Stimulated activated CD4-positive, alpha-beta T cell treated with anti-CD3 and anti-CD28 coated beads, Interleukin-2, amount 100 ng/mL, for 48 hours (primary cell): ENCODE measurements at regions not wholly inside any gene's neighbourhood (a gene's known extent, or its start where the extent isn't known, plus 50 kb on each side); places are given as distances from the start of the nearest gene placed in this dataset.
"Not testable (repeated sequence)": the region's sequence is repeated elsewhere in the genome, so short reads cannot be mapped to it uniquely, and the experiment has no call there.

Source experiments
- DNase-seq, 2 donors: peaks; one replicate each; pipeline ENCODE4 v3.0.0-alpha.2; 2020

DNA sequence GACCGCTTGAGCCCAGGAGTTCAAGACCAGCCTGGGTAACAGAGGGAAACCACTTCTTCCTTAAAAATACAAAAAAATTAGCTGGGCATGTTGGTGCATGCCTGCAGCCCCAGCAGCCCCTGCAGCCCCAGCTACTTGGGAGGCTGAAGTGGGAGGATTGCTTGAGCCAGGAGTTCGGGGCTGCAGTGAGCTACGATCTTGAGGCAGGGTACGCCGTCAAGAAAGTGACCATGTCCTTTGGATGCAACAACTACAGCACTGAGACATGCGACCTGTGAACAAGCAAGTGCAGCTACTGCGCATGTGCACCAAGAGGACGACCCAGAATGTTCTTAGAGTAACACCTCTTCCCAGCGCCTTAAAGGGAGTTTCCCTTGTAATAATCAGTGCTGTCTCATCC is 66.6 kb upstream of the ZNF479 start:
- no peak for DNase-seq

DNA sequence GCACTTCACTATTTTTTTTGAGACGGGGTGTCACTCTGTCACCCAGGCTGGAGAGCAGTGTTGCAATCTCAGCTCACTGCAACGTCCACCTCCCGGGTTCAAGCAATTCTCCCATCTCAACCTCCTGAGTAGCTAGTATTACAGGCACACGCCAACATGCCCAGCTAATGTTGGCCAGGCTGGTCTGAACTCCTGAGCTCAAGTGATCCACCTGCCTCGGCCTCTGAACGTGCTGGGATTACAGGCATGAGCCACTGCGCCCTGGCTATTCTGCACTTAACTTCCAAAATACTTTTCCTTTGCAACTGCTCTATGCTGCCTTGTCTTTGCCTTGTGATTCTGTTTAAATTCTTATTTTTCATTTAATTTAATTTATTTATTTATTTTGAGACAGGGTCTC is 67.0 kb upstream of the ZNF479 start:
- no peak for DNase-seq

DNA sequence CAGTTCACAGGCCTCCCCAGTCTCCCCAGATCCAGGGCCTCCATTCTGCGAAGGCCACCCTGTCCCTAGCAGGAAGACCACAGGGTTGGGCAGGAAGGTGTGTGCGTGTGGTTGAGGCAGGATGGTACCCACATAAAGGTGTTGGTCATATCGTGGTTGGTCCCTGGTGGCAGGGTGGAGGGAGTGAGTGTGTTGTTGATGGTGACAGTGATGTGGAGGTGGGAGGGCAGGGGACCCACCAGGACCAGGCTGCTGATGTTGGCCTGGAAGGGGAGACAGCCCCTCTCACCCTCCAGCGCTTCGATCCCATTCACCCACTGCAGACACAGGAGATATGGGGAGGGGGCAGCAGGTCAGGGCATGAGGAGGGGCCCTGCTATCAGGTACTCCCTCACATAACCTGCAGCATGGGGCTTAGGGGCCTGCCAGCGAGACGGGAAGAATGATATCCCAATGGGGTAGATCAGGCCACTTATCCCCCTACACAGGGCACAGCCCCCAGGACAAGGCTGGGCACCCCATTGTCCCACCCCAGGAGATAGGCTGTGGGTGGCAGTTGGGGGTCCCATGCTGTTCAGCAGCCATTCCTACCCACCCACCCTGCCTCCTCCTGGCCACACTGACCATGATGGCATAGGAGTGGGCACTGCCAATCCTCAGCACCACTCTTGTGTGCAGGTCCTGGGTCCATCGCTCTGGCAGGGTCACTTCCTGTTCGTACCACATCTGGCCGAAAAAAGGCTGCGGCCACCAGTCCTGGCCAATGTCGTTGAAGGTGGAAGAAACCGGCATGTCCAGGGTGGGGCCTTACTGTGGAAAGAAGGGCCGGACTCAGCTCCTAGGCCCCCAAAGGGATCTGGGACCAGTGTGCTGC is 69.0 kb upstream of the ZNF479 start:
- no peak for DNase-seq

DNA sequence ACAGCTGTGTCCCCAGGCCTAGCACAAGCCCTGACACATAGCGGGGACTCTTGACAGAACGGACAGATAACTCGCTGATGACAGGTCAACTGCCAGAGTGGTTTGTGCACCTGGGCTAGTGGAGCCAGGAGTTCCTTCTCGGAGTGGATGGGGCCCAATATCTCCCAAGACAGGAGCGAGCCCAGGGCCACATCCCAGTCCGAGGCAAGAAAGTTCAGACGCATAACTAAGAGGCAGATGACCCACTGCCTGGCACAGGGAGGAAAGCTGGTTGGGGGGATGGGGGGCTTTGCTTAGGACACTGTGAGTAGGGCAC is 69.6 kb upstream of the ZNF479 start:
- DNase-seq, result no peak

DNA sequence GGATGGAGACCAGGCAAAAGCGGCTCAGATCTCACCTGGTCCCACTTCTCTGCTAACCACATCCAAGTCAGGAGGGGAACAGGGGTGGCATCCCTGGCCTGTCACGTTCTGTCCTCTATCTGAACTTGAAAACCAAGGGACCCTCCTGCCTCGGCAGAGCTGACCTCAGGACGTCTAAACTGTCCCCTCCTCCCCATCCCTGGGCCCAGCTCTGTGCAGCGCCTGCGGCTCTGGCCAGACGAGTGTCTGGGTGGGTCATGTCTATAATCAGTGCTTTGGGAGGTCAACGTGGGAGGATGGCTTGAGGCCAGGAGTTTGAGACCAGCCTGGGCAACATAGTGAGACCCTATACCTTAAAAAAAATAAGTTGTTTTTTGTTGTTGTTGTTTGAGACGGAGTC is 70.0 kb upstream of the ZNF479 start:
- DNase-seq, result no peak

DNA sequence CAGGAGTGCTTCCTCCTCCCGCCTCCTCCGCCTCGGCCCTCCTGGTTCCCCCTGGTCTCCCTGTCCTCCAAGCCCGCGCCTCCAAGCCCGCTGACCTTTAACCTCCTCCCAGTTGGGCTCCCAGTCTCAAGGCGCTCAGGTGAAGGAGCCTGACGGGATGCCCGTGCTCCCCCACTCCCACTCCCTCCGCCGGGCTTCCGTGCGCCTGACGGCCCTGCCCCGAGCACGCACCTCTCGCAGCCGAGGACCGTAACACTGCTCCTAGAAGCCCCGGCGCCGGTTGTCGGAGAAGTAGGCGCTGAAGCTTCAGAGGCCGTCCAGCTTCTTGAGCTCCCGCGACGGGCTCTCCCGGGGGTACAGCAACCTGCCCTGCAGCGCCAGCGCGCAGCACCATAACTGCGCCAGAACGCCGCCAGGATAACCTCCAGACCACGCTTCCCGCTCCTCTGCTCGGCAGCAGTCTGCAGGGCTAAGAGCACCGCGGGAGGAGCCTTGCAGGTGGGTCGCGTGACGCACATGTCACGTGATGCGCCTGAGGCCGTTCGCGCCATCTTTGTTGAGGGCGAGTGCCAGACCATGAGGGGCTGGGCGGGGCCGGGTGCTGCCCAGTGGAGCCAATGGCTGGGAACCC is 71.0 kb upstream of the ZNF479 start:
- no peak for DNase-seq

DNA sequence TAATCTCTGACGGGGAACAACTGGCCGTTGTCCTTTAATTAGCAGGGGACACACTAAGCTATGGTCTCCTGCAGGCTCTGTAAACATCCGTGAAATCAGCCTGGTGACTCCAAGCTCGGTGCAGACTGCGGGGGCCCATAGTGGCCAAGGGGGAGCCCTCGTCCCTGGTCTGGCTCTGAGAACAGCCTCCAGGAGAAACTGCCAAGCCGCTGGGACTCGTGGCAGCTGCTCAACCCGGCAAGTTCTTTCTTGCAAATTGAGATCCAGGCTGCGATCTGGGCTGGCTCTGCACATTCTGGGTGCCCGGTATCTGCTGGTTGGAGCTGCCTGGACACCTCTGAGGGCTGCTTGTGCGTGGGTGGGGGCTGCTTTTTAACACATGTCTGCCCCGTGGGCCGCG is 71.6 kb upstream of the ZNF479 start:
- DNase-seq, result not testable (repeated sequence)

DNA sequence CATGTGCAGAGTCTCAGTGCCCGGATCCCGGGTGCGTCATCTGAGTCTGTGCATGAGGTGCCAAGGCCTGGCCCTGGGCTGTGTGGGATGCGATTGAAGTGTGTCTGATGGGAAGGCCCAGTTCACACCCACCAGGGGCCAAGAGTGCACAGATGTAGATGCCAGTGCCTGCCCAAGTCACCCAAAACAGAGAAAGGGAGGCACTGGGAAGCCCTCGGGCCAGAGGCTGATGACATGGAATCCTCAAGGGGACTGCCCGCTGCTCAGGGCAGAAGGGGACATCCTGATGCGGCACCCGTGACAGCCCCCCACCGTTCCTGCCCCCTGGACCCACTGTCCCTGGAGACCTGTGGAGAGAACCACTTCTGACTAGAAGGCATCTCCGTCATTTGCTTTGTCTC is 72.2 kb upstream of the ZNF479 start:
- no peak for DNase-seq

DNA sequence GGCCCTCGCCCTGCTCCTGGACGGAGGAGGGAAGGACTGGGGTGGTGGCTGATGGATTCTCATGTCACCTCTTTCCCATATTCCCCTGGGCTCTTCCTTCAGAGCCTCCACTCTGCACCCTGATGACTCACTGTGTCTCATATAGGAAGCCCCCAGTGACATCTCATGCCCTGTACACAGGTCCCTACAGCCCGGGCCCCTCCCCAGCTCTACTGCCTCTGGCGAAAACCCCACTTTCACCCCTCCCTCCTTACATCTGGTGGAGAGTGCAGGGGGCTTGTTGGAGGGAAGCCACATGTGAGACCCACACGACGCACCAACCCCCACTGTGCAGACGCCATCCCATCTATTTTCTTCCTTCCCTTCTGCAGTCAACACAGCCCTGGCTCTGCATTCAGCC is 72.8 kb upstream of the ZNF479 start:
- DNase-seq, result no peak

DNA sequence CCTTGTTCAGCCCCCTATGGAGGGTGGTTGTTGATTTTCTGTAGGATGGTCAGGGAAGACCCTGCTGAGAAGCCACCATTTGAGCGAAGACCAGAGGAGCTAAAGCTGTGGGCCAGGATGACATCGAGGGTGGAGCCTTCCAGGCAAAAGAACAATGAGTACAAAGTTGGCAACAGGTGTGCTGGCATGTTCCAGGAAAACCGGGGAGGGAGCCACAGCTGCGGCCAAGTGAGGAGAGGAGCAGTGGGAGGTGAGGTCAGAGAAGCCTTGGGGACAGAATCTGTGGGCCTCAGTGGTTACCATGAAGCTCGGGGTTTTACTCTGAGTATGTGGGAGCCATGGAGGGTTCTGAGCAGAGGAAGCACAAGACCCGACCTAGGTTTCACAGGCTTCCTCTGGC is 75.6 kb upstream of the ZNF479 start:
- DNase-seq, result no peak

DNA sequence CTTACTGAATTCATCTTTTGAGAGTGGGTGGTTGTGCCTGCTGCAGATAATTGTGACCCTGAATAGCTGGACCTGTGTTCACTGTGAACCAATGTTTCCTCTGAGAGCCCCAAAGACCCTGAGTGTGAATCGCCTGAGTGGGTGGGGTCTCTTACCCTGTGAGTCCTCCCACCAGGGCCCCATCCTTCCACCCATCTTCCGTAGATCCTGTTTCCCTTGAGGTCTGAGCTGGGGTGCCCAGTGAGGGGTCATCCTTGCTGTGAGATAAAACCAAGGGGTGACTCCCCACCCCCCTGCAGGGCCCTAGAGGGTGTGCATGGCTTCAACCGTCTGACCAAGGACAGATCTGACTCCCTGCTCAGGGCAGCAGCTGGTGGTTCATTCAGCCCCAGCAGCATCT is 78.0 kb upstream of the ZNF479 start:
- no peak for DNase-seq

DNA sequence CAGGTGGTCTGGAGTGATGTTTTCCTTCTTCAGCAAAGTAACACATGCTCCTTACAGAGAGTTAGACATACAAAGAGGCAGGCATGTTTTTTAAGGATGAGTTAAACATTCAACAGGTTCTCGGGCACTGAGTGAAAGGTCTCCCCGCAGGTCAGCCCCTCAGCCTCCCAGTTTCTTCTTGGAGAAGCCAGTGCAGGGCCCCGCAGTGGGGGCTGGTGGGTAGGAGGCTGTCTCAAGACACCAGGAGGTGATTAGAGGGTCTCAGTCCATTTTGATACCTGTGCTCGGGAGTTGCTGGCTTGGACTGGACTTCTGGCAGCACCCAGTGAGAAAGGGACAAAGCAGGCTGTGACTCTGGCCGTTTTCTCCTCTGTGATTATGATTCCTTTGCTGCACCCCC is 78.6 kb upstream of the ZNF479 start:
- no peak for DNase-seq

DNA sequence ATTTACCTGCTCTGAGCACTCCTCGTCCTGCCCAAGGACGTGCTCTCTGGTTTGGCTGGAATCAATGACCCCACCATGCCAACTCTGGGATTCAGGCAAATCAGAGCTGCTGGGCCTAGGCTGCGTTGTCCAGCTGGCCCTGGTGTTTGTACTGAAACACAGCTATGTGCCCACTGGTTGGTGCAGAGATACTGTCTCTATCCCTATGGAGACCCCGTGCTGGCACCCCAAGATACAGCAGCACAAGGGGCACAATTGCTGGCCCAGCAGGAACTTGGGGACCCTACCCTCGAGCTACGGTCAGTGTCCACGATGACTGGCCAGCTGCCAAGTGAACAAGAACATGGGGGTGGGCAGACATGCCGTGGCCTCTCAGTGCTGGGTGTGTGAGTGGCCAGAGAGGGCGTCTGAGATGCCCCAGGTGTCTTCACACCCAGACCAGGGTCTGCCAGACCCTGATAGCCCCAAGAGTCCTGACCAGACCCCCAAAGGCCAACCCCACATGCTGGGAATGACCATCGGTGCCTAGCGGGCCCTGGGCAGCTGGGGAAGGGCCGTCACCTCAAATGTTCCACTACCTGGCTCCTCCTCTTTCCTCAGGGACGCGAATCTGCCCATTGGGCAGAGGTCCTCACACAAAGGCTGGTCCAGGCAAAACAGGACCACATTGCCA is 79.3 kb upstream of the ZNF479 start:
- DNase-seq, result no peak

DNA sequence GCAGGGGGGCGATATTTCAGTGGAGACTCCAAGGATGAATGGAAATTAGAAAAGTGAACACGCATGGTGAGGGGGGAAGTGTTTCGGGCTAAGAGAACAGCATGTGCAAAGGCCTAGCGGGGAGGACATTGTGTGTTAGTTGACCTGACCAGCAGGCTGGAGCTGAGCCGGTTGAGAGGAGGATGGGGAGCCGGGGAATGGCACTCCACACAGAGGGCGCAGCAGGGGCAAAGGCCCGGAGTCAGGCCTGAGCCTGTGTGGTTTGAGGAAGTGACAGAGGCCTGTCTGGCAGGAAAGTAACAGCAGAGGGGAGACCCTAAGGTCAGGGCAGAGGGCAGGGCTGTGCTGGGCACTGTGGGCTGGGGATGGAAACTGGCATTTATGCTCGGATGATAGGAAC is 83.2 kb upstream of the ZNF479 start:
- no peak for DNase-seq

DNA sequence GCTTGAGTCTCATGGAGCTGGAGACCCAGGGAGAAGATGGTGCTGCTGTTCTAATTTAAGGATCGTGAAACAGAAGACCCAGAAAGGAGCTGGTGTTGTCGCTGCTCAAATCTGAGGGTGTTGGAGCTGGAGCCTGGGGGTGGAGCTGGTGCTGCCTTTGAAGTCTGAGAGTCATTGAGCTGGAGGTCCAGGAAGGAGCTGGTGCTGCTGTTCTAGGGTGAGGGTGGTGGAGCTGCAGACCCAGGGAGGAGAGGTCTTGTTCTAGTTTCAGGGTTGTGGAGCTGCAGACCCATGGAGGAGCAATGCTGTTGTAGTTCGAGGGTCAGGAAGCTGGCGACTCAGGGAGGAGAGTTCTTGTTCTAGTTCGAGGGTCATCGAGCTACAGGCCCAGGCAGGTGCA is 84.1 kb upstream of the ZNF479 start:
- no peak for DNase-seq

DNA sequence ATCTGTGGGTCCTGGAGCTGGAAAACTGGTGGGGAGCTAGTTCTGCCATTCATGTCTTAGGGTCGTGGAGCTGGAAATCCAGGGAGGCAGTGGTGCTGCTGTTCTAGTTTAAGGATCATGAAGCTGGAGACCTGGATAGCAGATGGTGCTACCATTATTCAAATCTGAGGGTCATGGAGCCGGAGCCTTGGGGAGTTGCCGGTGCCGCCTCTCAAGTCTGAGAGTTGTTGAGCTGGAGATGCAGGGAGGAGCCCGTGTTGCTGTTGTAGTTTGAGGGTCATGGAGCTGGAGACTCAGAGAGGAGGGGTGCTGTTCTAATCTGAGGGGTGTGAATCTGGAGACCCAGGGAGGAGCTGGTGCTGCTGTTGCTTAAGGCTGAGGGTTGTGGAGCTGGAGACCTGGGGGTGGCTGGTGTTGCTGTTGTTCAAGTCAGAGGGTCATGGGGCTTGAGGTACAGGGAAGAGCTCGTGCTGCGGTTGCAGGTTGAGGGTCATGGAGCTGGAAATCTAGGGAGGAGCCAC is 86.0 kb upstream of the ZNF479 start:
- DNase-seq, result no peak

DNA sequence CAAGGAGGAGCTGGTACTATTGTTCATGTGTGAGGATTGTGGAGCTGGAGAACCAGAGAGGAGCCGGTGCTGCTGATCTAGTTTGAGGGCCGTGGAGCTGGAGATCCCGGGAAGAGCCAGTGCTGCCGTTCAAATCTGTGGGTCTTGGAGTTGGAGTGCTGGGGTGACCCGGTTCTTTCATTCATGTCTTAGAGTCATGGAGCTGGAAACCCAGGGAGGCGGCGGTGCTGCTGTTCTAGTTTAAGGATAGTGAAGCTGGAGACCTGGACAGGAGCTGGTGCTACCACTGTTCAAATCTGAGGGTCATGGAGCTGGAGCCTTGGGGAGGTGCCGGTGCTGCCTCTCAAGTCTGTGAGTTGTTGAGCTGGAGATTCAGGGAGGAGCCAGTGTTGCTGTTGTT is 88.5 kb upstream of the ZNF479 start:
- DNase-seq, result no peak

DNA sequence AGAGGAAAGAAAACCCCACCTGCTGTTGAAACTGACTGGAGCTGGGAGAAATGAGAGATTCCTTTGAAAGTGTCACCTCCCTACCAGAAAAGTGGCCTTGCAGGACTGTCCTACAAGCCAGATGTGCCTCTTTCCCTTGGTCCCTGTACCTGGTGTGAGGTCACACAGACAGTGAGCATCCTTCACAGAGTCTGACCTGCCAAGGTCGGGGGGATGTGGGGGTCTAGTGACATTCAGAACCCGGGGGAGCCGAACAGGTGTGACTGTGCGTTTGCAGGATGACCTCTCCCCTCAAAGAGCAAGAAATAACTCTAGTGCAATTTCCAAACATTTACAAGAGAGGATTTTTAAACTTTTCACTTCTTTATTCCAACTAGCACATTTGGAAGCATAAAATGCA is 93.4 kb upstream of the ZNF479 start:
- DNase-seq, result no peak

DNA sequence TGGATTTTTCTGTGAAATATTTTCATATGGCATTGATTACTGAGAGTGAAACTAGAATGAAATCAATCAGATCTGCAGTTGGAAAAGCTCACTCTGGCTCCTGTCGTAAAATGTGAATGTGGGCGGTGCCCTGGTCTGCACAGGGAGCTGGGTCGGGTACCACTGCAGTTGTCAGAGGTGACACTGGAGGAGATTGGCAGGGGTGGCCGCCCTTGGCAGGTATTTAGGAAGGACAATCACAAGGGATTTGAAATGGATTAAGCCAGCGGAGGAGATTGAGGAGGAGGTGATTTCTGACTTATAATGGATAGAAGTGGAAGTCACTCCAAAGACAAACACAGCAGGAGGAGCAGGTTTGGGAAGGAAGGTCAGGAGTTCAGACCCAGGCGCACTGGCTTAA is 109.0 kb upstream of the ZNF479 start:
- not testable (repeated sequence) for DNase-seq

DNA sequence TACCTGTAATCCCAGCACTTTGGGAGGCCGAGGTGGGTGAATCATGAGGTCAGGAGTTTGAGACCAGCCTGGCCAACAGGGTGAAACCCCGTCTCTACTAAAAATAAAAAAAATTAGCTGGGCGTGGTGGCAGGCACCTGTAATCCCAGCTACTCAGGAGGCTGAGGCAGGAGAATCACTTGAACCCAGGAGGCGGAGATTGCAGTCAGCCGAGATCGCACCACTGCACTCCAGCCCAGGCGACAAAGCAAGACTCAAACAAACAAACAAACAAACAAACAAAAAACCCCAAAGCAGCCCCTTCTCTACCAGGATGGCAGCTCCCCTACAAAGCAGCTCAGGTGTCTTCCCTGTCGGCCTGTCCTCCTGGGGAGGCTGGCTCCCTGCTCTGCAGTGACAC is 111.3 kb upstream of the ZNF479 start:
- not testable (repeated sequence) for DNase-seq

DNA sequence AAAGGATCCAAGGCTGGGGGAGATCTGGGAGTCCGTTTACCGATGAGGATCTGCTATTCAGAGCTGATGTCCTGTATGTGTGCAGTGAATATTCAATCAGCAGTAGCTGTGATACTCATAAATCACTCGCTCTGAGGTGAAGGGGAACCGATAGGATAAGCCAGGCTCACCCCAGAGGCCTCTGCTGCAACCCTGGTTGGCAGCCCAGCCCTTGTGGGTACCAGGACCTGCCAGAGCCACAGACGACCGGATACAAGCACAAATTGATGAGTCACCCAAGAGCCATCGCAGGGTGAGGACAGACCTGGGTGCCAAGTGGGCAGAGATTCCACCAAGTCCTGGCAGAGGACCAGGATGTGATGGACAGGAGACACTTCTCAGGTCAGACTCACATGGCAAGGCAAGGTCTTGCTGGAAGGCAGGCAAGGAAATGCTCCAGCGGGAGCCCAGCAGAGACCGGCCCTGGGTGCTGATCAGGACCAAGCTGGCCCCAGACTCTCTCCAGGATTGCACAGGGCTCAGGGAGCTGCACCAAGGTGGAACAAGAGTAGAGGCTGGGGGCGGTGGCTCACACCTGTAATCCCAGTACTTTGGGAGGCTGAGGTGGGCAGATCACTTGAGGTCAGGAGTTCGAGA is 112.2 kb upstream of the ZNF479 start:
- not testable (repeated sequence) for DNase-seq

DNA sequence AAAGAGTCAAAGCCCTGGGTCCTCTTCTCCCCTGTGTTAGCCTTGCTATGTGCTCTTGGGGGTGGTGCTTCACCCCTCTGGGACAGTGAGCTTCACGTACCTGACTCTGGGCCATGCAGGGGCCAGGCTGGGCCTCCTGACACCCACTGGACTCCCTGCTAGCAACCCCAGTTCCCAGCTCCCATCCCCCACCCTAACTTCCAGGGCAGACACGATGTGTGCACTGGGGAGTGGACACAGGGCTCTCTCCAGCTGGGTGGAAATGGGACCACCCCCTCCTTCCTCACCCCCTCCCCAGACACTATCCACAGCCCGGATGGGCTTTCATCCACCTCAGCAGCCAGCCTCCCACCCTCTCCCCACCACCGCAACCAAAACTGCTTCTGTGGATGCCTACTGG is 113.0 kb upstream of the ZNF479 start:
- DNase-seq, result no peak

DNA sequence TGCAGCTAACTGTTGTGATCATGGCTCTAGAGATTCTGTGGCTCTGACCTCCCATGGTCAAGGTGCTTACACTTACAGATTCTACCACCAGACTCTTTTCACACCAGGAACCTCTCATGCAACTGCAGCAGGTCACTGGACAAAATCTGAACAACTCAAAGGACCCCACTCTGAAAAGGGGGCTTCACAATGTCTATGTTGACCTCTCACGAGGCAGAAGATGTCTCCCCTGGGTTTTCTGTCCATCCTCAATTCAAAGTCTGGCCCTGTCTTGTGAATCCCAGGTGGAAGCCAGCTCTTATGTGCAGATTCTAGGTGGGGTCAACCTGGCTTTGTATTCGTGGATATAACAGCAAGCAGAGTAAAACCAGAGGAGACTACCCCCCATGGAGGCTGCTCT is 118.6 kb upstream of the ZNF479 start:
- DNase-seq, result no peak
